ENCODE measurements at regions not wholly inside any gene's neighbourhood (a gene's known extent, or its start where the extent isn't known, plus 50 kb on each side); places are given as distances from the start of the nearest gene placed in this dataset.

- H3K27ac ChIP-seq (ENCODE audit: low read depth, low read length, severe bottlenecking), result no peak overlapping the region
- WGBS, 2 experiments (ENCODE audit: insufficient coverage in 2 of 2), result 33 to 75% methylated on average over 1 to 2 of the region's 3 CpGs
- no peak overlapping the region for H3K4me3 ChIP-seq (ENCODE audit: extremely low read depth, insufficient read depth, low read length, poor library complexity, severe bottlenecking)
- H3K4me1 ChIP-seq (ENCODE audit: control insufficient read depth, insufficient read depth, low read length, poor library complexity, severe bottlenecking), result no peaks in the 10 kb centered on the region
- H3K9me3 ChIP-seq (ENCODE audit: control insufficient read depth, low read length), result no peaks in the 10 kb centered on the region
- H3K36me3 ChIP-seq (ENCODE audit: control insufficient read depth, insufficient read depth, low read length), result no peaks in the 10 kb centered on the region
These were observed 279.4 kb downstream of the HINT1 start for GRCh38 chr5:130885691-130886090.

GRCh38 chr5:130885027-130885426 is 280.0 kb downstream of the HINT1 start:
- WGBS, 2 experiments (ENCODE audit: insufficient coverage in 2 of 2), result no CpG with 5 or more reads among the region's 3 CpGs
- no peaks in the 10 kb centered on the region for H3K4me1 ChIP-seq (ENCODE audit: control insufficient read depth, insufficient read depth, low read length, poor library complexity, severe bottlenecking)
- no peak overlapping the region for H3K4me3 ChIP-seq (ENCODE audit: extremely low read depth, insufficient read depth, low read length, poor library complexity, severe bottlenecking)
- no peaks in the 10 kb centered on the region for H3K9me3 ChIP-seq (ENCODE audit: control insufficient read depth, low read length)
- no peaks in the 10 kb centered on the region for H3K36me3 ChIP-seq (ENCODE audit: control insufficient read depth, insufficient read depth, low read length)
- H3K27ac ChIP-seq (ENCODE audit: low read depth, low read length, severe bottlenecking), result no peak overlapping the region

- Histone ChIP-seq H3K9me3 (ENCODE audit: control insufficient read depth, low read length) (no peaks in the 10 kb centered on the region), H3K36me3 (ENCODE audit: control insufficient read depth, insufficient read depth, low read length) (no peaks in the 10 kb centered on the region), H3K4me3 (ENCODE audit: extremely low read depth, insufficient read depth, low read length, poor library complexity, severe bottlenecking) (no peak overlapping the region), H3K27ac (ENCODE audit: low read depth, low read length, severe bottlenecking) (no peak overlapping the region), H3K4me1 (ENCODE audit: control insufficient read depth, insufficient read depth, low read length, poor library complexity, severe bottlenecking) (no peaks in the 10 kb centered on the region)
- WGBS, 2 experiments (ENCODE audit: insufficient coverage in 2 of 2), result 29 to 40% methylated on average over 1 of the region's 2 CpGs
These were observed 281.0 kb downstream of the HINT1 start for GRCh38 chr5:130884023-130884422.

GRCh38 chr5:130875656-130876055 is 289.4 kb downstream of the HINT1 start:
- WGBS, 2 experiments (ENCODE audit: insufficient coverage in 2 of 2), result no CpG with 5 or more reads among the region's 1 CpG

GRCh38 chr5:130874861-130875417 is 290.1 kb downstream of the HINT1 start:
- no peak overlapping the region for H3K27ac ChIP-seq (ENCODE audit: low read depth, low read length, severe bottlenecking)
- H3K4me1 ChIP-seq (ENCODE audit: control insufficient read depth, insufficient read depth, low read length, poor library complexity, severe bottlenecking), result no peaks in the 10 kb centered on the region
- 94 to 100% methylated on average over 1 of the region's 1 CpG for WGBS, 2 experiments (ENCODE audit: insufficient coverage in 2 of 2)
- H3K9me3 ChIP-seq (ENCODE audit: control insufficient read depth, low read length), result no peaks in the 10 kb centered on the region
- H3K36me3 ChIP-seq (ENCODE audit: control insufficient read depth, insufficient read depth, low read length), result no peaks in the 10 kb centered on the region
- no peak overlapping the region for H3K4me3 ChIP-seq (ENCODE audit: extremely low read depth, insufficient read depth, low read length, poor library complexity, severe bottlenecking)

More at GRCh38 chr5:130875656-130876055, 289.4 kb downstream of the HINT1 start:
- no peak overlapping the region for H3K4me3 ChIP-seq (ENCODE audit: extremely low read depth, insufficient read depth, low read length, poor library complexity, severe bottlenecking)
- H3K27ac ChIP-seq (ENCODE audit: low read depth, low read length, severe bottlenecking), result no peak overlapping the region
- H3K4me1 ChIP-seq (ENCODE audit: control insufficient read depth, insufficient read depth, low read length, poor library complexity, severe bottlenecking), result no peaks in the 10 kb centered on the region
- H3K36me3 ChIP-seq (ENCODE audit: control insufficient read depth, insufficient read depth, low read length), result no peaks in the 10 kb centered on the region
- H3K9me3 ChIP-seq (ENCODE audit: control insufficient read depth, low read length), result no peaks in the 10 kb centered on the region

GRCh38 chr5:130871346-130872086 is 293.5 kb downstream of the HINT1 start:
- 42 to 46% methylated on average over 2 to 3 of the region's 7 CpGs for WGBS, 2 experiments (ENCODE audit: insufficient coverage in 2 of 2)
- Histone ChIP-seq H3K36me3 (ENCODE audit: control insufficient read depth, insufficient read depth, low read length) (no peaks in the 10 kb centered on the region), H3K4me1 (ENCODE audit: control insufficient read depth, insufficient read depth, low read length, poor library complexity, severe bottlenecking) (peaks cover 8% of the 10 kb centered on the region), H3K9me3 (ENCODE audit: control insufficient read depth, low read length) (no peaks in the 10 kb centered on the region), H3K27ac (ENCODE audit: low read depth, low read length, severe bottlenecking) (no peak overlapping the region), H3K4me3 (ENCODE audit: extremely low read depth, insufficient read depth, low read length, poor library complexity, severe bottlenecking) (no peak overlapping the region)

GRCh38 chr5:130870691-130871090 is 294.4 kb downstream of the HINT1 start:
- WGBS, 2 experiments (ENCODE audit: insufficient coverage in 2 of 2), result 60% methylated on average over 1 of the region's 2 CpGs; no CpG with 5 or more reads in 1 of the 2 experiments
- Histone ChIP-seq H3K9me3 (ENCODE audit: control insufficient read depth, low read length) (no peaks in the 10 kb centered on the region), H3K4me1 (ENCODE audit: control insufficient read depth, insufficient read depth, low read length, poor library complexity, severe bottlenecking) (peaks cover 8% of the 10 kb centered on the region), H3K27ac (ENCODE audit: low read depth, low read length, severe bottlenecking) (no peak overlapping the region), H3K4me3 (ENCODE audit: extremely low read depth, insufficient read depth, low read length, poor library complexity, severe bottlenecking) (no peak overlapping the region), H3K36me3 (ENCODE audit: control insufficient read depth, insufficient read depth, low read length) (no peaks in the 10 kb centered on the region)

- Histone ChIP-seq H3K9me3 (ENCODE audit: control insufficient read depth, low read length) (no peaks in the 10 kb centered on the region), H3K4me1 (ENCODE audit: control insufficient read depth, insufficient read depth, low read length, poor library complexity, severe bottlenecking) (peaks cover 8% of the 10 kb centered on the region), H3K4me3 (ENCODE audit: extremely low read depth, insufficient read depth, low read length, poor library complexity, severe bottlenecking) (no peak overlapping the region), H3K36me3 (ENCODE audit: control insufficient read depth, insufficient read depth, low read length) (no peaks in the 10 kb centered on the region), H3K27ac (ENCODE audit: low read depth, low read length, severe bottlenecking) (no peak overlapping the region)
- 100% methylated on average over 1 of the region's 1 CpG; no CpG with 5 or more reads in 1 of the 2 experiments for WGBS, 2 experiments (ENCODE audit: insufficient coverage in 2 of 2)
These were observed 296.7 kb downstream of the HINT1 start for GRCh38 chr5:130868186-130868840.

- H3K27ac ChIP-seq (ENCODE audit: low read depth, low read length, severe bottlenecking), result no peak overlapping the region
- H3K9me3 ChIP-seq (ENCODE audit: control insufficient read depth, low read length), result no peaks in the 10 kb centered on the region
- no peak overlapping the region for H3K4me3 ChIP-seq (ENCODE audit: extremely low read depth, insufficient read depth, low read length, poor library complexity, severe bottlenecking)
- H3K36me3 ChIP-seq (ENCODE audit: control insufficient read depth, insufficient read depth, low read length), result no peaks in the 10 kb centered on the region
- H3K4me1 ChIP-seq (ENCODE audit: control insufficient read depth, insufficient read depth, low read length, poor library complexity, severe bottlenecking), result no peaks in the 10 kb centered on the region
- 60% methylated on average over 1 of the region's 1 CpG; no CpG with 5 or more reads in 1 of the 2 experiments for WGBS, 2 experiments (ENCODE audit: insufficient coverage in 2 of 2)
These were observed 319.8 kb downstream of the HINT1 start for GRCh38 chr5:130845049-130845765.

GRCh38 chr5:130836729-130837649 is 328.1 kb downstream of the HINT1 start:
- Histone ChIP-seq H3K27ac (ENCODE audit: low read depth, low read length, severe bottlenecking) (no peak overlapping the region), H3K4me1 (ENCODE audit: control insufficient read depth, insufficient read depth, low read length, poor library complexity, severe bottlenecking) (no peaks in the 10 kb centered on the region), H3K4me3 (ENCODE audit: extremely low read depth, insufficient read depth, low read length, poor library complexity, severe bottlenecking) (no peak overlapping the region), H3K36me3 (ENCODE audit: control insufficient read depth, insufficient read depth, low read length) (no peaks in the 10 kb centered on the region), H3K9me3 (ENCODE audit: control insufficient read depth, low read length) (no peaks in the 10 kb centered on the region)
- WGBS, 2 experiments (ENCODE audit: insufficient coverage in 2 of 2), result 83 to 100% methylated on average over 1 to 2 of the region's 6 CpGs
